Bronchial epithelial cell (primary cell): ENCODE measurements at regions not wholly inside any gene's neighbourhood (a gene's known extent, or its start where the extent isn't known, plus 50 kb on each side); places are given as distances from the start of the nearest gene placed in this dataset.

ENCODE experiments used
- DNase-seq: peaks from one replicate; pipeline ENCODE4 v3.0.0-alpha.2; 2010; ENCODE audit warnings: low read depth
- FAIRE-seq: peaks from 2 replicates; lab custom pipeline; 2011; peaks lifted over from hg19 to GRCh38; lab: Jason Lieb, UNC
- H3K27me3 ChIP-seq: 2 replicates; pipeline ENCODE4 v1.5.1; 2011; ENCODE audit warnings: low read length; ENCODE audit not compliant: control insufficient read depth, insufficient read depth
- H3K36me3 ChIP-seq: 2 replicates; pipeline ENCODE4 v1.5.1; 2011; ENCODE audit warnings: low read length; ENCODE audit not compliant: control insufficient read depth, insufficient read depth
- H3K4me3 ChIP-seq: 2 replicates; pipeline ENCODE4 v1.5.1; 2011; ENCODE audit warnings: mild to moderate bottlenecking, low read depth, low read length, control low read depth
- TF ChIP-seq, protein P1 (sequence below): IDR thresholded peaks from 2 replicates; pipeline ENCODE4 v1.5.1; 2011; ENCODE audit warnings: mild to moderate bottlenecking, moderate library complexity, low read length, control low read depth, inconsistent platforms; ENCODE audit not compliant: insufficient read depth, severe bottlenecking

DNA sequence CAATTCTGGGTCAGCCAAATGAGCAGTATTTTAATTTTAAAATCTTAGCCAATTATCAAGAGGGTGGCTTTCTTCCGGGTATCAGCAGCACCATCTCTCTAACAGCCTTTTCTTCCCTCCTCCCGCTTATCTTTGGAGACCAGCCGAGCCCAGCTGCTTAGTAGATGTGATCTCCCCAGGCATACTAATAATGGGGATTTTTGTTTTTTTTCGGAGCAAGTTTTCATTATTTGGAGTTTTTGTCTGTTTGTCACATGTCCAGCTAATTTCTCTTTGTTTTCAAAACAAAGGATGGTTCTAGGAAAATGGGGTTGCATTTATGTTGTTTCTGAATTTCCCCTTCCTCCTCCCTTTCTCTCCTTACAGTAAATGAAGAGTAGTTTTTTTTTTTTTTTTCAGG is 170.5 kb upstream of the MPHOSPH6 start:
- no peak for DNase-seq
- no peaks in the 10 kb centered on the region for H3K27me3 ChIP-seq
- H3K36me3 ChIP-seq, result no peaks in the 10 kb centered on the region
- no peak overlapping the region for H3K4me3 ChIP-seq
- FAIRE-seq, result no peak
- TF ChIP-seq, protein P1, sequence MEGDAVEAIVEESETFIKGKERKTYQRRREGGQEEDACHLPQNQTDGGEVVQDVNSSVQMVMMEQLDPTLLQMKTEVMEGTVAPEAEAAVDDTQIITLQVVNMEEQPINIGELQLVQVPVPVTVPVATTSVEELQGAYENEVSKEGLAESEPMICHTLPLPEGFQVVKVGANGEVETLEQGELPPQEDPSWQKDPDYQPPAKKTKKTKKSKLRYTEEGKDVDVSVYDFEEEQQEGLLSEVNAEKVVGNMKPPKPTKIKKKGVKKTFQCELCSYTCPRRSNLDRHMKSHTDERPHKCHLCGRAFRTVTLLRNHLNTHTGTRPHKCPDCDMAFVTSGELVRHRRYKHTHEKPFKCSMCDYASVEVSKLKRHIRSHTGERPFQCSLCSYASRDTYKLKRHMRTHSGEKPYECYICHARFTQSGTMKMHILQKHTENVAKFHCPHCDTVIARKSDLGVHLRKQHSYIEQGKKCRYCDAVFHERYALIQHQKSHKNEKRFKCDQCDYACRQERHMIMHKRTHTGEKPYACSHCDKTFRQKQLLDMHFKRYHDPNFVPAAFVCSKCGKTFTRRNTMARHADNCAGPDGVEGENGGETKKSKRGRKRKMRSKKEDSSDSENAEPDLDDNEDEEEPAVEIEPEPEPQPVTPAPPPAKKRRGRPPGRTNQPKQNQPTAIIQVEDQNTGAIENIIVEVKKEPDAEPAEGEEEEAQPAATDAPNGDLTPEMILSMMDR, result no peak

DNA sequence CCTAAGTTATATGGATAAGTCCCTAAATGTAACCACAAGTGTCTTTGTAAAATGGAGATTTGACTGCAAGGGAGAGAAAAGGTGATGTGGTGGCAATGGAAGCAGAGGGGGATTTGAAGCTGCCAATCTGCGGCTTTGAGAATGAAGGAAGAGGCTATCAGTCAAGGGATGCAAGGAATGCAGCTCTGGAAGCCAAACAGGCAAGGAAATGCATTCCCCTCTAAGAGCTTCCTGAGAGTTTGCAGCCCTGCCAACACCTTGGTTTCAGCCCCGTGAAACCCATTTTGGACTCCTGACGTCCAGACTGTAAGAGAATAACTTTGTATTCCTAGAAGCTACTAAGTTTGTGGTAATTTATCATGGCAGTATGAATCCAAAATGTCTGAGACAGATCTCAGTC is 167.3 kb upstream of the MPHOSPH6 start:
- Histone ChIP-seq H3K36me3 (no peaks in the 10 kb centered on the region), H3K27me3 (no peaks in the 10 kb centered on the region), H3K4me3 (no peak overlapping the region)
- FAIRE-seq (no peak), DNase-seq (no peak)
- TF ChIP-seq, protein P1, result no peak

DNA sequence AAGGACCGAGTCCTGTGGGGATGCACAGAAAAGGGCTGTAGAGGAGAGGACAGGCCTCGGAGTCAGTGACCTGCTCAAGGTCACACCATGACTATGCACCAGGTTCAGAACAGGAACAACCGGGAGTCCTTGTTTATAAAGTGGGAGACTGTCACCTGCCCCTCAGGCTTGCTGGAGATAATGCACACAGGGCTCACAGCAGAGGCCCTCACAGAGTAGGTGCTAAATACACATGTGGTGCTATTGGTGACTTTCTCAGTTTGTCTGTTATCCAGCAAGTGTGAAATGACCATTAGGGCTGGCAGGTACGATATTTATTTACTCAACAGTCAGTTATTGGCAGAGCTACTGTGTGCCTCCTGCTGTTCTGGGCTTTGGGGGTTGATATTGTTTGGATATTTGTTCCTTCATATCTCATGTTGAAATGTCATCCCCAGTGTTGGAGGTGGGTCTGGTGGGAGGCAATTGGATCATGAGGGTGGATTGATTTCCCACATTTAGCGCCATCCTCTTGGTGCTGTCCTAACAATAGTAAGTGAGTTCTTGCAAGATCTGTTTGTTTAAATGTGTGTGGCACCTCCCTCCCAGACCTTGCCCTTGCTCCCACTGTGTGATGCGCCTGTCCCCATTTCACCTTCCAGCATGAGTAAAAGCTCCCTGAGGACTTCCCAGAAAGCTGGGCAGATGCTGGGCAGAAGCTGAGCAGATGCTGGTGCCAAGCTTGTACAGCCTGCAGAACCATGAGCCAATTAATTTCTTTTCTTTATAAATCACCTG is 162.1 kb upstream of the MPHOSPH6 start:
- H3K36me3 ChIP-seq, result no peaks in the 10 kb centered on the region
- DNase-seq (no peak), FAIRE-seq (no peak)
- no peak overlapping the region for H3K4me3 ChIP-seq
- no peaks in the 10 kb centered on the region for H3K27me3 ChIP-seq
- TF ChIP-seq, protein P1, result no peak

DNA sequence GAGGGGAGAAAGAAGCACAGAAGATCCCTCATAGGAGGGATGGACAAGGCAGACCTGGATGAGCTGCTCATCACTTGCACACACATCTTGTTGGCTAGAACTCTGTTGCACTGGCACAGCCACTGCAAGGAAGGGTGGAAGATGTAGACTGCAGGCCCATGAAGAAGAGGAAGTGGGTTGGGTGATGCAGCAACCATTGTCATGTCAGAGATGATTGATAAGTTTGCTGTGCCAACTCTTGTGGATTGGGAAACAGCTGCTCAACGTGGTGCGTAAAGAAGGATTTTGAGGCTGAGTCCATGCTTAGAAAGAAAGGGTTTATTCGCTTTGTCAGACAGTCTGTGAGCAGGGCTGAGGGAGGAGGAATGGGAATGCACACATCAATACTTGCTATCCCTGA is 161.4 kb upstream of the MPHOSPH6 start:
- no peak for FAIRE-seq
- no peaks in the 10 kb centered on the region for H3K27me3 ChIP-seq

DNA sequence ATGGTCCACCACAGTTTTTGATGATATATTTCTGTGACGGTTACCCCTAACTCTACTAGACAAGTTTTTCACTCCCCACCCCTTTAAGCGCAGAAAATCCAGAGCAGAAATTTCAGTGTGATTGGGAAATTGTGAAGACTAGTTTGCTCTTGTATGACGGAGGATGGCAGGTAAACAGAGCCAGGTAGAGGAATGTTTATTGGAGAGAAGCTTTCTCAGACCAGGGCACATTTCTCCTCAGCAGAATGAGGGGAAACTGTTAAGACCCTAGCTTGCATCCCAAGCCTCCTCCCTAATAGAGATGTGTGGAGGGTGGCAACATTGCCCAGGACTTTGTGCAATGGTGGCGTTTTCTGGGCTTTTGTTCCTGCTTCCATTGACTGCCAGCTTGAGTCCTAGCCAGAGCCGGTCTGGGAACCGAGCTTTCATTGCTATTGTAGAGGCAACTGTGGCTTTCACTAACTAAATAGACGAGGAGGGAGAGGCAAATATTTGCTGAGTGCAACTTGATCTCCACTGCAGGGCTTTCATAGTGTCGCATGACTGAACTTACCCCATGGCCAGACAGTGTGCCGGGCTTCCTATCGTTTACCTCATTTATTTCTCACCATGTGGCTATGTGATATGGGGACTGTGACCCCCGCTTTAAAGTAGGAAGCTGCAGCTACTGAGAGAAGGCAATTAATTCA is 159.6 kb upstream of the MPHOSPH6 start:
- no peaks in the 10 kb centered on the region for H3K27me3 ChIP-seq
- H3K36me3 ChIP-seq, result no peaks in the 10 kb centered on the region
- TF ChIP-seq, protein P1, result no peak
- no peak overlapping the region for H3K4me3 ChIP-seq
- FAIRE-seq (no peak), DNase-seq (no peak)

More for the DNA sequence above, 161.4 kb upstream of the MPHOSPH6 start:
- Histone ChIP-seq H3K4me3 (no peak overlapping the region), H3K36me3 (no peaks in the 10 kb centered on the region)
- DNase-seq, result no peak
- TF ChIP-seq, protein P1, result no peak
